AG04449 (cell line): ENCODE measurements at regions not wholly inside any gene's neighbourhood (a gene's known extent, or its start where the extent isn't known, plus 50 kb on each side); places are given as distances from the start of the nearest gene placed in this dataset.
A peak's percentile ranks its signal among the peaks of the same experiment; 100 is the strongest.

Source experiments
- CTCF ChIA-PET: fragments of 350-600 bp; formaldehyde crosslinking; extraction: SDS; loops from one replicate; lab custom pipeline; 2021; ENCODE audit warnings: antibody characterized with exemption; lab: Yijun Ruan, JAX
- POLR2A ChIA-PET: fragments of 400-600, 350-600 bp; formaldehyde crosslinking; extraction: SDS; loops from one replicate; lab custom pipeline; 2020; ENCODE audit warnings: antibody characterized with exemption, inconsistent platforms; lab: Yijun Ruan, JAX
- DNase-seq: peaks from one replicate; pipeline ENCODE4 v3.0.0-alpha.2; 2010; ENCODE audit warnings: low read depth, low spot score
- H3K4me3 ChIP-seq: 2 replicates; pipeline ENCODE4 v1.5.1; 2011; ENCODE audit warnings: low read depth, mild to moderate bottlenecking, control low read depth, low read length
- TF ChIP-seq, protein P1 (sequence below): IDR thresholded peaks from one replicate; pipeline ENCODE4 v1.5.1; 2011; ENCODE audit warnings: mild to moderate bottlenecking, moderate library complexity, low read length, control low read depth, inconsistent platforms; ENCODE audit not compliant: insufficient read depth; ENCODE audit errors: missing control alignments

DNA sequence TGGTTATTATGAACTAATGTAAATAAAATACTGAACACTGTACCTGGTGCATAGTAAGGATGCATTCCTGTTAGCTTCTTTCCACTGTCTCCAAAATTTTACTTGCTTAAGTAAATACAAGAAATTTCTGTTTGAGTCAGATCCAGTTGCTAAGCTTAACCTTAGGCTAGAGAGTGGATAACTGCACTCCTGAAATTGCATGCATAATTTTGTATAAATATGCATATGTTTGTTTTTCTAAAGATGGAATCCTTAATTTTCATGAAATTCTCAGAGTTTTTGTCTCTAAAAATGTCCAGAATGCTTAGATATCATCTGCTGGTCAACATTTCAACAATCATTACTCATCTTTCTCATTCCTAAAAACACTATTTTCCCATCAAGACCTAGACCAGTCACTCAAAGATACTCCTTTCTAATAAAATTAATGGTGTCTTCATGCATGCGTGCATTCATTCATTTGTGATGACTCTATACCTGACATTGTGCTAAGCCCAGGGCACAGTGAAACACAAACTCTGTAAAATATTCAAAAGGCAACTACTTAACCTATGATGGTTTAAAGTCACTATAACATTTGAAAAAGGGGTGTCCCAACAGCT is 284.8 kb downstream of the SEC61B start:
- H3K4me3 ChIP-seq, result no peak overlapping the region
- DNase-seq, result no peak
- ChIA-PET POLR2A (no interaction called here), CTCF (no interaction called here)
- TF ChIP-seq, protein P1, sequence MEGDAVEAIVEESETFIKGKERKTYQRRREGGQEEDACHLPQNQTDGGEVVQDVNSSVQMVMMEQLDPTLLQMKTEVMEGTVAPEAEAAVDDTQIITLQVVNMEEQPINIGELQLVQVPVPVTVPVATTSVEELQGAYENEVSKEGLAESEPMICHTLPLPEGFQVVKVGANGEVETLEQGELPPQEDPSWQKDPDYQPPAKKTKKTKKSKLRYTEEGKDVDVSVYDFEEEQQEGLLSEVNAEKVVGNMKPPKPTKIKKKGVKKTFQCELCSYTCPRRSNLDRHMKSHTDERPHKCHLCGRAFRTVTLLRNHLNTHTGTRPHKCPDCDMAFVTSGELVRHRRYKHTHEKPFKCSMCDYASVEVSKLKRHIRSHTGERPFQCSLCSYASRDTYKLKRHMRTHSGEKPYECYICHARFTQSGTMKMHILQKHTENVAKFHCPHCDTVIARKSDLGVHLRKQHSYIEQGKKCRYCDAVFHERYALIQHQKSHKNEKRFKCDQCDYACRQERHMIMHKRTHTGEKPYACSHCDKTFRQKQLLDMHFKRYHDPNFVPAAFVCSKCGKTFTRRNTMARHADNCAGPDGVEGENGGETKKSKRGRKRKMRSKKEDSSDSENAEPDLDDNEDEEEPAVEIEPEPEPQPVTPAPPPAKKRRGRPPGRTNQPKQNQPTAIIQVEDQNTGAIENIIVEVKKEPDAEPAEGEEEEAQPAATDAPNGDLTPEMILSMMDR, result no peak

DNA sequence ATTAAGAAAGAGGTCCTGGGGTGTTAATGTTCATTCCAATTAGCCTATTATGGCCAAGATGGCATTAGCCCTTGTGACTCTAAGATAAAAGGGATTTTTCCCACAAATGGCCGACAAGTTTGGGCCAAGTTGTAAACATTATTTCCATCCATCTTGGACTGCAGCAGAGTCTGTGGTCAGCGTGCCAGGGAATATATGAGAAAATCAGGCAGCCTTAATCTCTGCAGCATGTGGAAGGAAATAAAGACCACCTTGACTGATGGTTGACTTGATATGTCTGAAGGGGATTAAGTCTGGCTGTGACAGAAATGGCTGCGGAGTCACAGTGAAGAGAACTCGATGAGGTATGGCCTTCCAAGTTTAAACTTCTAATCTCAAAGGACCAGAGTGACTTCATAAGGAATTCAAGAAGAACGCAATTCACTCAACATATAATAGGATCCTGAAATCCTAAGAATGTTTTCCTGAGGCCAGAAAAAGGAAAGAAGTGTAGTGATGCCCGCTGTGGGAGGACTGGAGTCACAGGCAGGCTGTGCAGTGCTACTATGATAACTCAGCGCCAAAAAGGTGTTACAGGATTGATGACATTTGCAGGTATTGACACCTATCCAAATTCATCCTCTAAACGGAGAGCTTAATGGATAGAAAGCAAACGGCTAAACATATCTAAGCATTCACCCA is 287.1 kb downstream of the SEC61B start:
- POLR2A ChIA-PET, result no interaction called here
- H3K4me3 ChIP-seq, result no peak overlapping the region
- no peak for DNase-seq
- TF ChIP-seq, protein P1, result no peak
- CTCF ChIA-PET, result no interaction called here

DNA sequence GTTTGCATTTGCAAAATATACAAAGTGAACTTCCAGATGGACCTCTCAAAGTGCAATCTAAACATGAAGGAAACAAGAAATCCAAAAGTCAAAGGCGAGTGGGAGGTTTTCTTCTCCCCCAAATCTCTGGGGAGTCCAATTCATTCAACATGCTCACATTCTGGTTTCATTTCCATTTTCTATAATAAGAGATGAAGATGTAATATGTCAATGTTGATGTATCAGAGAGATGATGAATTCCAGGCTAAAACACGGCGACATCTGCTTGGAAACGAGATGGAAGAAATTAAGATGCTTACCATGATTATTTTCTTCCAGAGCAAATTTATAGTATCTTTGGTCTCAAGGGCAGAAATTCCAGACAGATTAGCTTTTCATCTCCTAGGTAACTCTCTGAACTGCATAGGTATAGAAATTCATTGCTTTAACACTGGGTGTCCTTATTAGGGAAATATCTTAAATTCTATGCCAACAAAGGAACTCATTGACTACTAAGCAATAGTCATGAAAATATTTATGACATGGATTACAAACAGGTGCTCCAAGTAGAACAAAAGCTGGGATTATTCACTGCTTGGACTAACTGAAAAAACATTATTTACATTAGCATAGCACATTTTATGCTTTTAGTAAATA is 287.9 kb downstream of the SEC61B start:
- POLR2A ChIA-PET, result no interaction called here
- TF ChIP-seq, protein P1, result no peak
- DNase-seq, result no peak
- CTCF ChIA-PET, result no interaction called here
- no peak overlapping the region for H3K4me3 ChIP-seq

DNA sequence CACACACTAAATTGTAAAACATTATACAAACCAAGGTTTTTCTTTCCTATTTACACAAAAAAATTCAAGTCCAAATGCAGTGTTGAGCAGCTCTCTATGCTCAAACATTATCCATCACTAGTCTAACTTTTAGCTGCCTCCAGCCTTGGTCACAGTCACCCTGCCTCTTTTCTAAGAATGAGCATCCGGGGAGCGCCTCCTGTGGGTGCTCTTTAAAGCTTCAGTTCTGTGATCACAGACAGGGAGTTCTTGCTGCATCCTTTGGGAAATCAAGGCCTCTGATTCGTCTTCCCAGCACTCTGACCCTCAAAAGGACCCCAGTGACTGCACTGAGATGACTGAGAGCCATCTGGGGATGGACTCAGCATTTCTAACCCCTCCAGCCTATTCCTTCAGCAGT is 289.6 kb downstream of the SEC61B start:
- ChIA-PET CTCF (no interaction called here), POLR2A (no interaction called here)
- no peak for DNase-seq
- no peak overlapping the region for H3K4me3 ChIP-seq
- TF ChIP-seq, protein P1, result peak; percentile 0

DNA sequence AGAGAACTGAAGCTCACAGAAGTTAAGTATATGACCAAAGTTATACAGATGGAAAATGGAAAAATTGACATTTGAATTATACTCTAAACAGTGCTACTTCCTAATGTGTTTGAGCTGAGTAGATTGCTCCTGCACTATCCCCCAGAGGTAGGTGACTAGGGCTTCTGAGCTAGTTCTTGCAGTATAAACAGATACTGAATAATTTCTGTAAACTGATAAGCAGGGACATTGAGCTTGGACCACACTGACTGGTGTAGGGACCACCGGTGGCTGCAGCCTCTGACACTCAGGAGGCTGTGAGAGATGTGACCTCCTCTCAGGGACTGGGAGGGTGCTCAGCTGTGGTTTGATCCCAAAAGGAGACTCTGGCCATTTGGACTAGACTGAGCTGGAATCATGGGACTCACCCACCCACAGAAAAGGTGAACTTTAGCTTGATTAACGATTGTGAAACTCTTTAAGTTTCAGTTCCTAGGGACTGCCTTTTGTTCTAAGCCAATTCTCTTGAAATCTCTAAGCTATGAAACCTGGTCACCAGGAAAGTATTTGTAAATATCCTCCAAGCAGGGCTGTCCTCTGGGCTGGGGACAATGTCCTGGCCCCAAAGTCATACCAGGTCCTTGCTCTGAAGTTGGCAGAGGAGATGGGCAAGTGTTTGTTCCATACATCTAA is 291.5 kb downstream of the SEC61B start:
- TF ChIP-seq, protein P1, result no peak
- no peak for DNase-seq
- ChIA-PET POLR2A (no interaction called here), CTCF (no interaction called here)
- no peak overlapping the region for H3K4me3 ChIP-seq

DNA sequence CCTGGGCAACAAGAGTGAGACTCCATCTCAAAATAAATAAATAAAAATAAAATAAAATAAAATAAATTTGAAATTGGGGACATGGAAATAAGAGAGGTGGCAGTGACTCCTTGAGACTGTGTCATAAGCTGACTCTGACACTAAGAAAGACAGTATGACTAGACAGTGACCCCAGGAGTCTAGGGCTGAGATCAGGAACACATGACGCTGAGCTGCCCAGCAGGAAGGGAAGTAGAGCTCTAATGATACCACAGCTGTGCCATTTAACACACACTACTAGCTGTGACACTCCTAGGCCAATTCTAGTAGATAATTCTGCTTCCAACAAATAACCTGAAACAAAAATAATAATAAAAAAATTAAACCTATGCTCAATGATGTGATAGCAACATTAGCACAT is 293.0 kb downstream of the SEC61B start:
- CTCF ChIA-PET, result no interaction called here
- POLR2A ChIA-PET, result no interaction called here

More for the DNA sequence above, 293.0 kb downstream of the SEC61B start:
- no peak for DNase-seq
- H3K4me3 ChIP-seq, result no peak overlapping the region
- TF ChIP-seq, protein P1, result no peak
